K562 (cell line): ENCODE measurements at regions not wholly inside any gene's neighbourhood (a gene's known extent, or its start where the extent isn't known, plus 50 kb on each side); places are given as distances from the start of the nearest gene placed in this dataset.

ENCODE experiments used
- ATAC-seq: fragments of 200-7000 bp; cut with Tn5 transposase; 3 replicates; pipeline ENCODE4 v1.9.1; 2020; ENCODE audit warnings: moderate library complexity
- BruUV-seq: library from RNA; stranded (reverse); fragments of 400-500 nt; replicated peaks from 2 replicates; lab custom pipeline; 2021; lab: Mats Ljungman, UMichigan
- CTCF ChIA-PET: fragments of 300-600 bp; formaldehyde crosslinking; extraction: SDS; loops from one replicate; lab custom pipeline; 2021; ENCODE audit warnings: low intra/inter-chr PET ratio; lab: Yijun Ruan, JAX
- POLR2A ChIA-PET: fragments of 300-600, 350-650 bp; sonication (Branson Sonifier 250); formaldehyde crosslinking; extraction: SDS; loops from one replicate; lab custom pipeline; 2021; ENCODE audit warnings: antibody characterized with exemption, inconsistent platforms; lab: Yijun Ruan, JAX
- DNase-seq, 4 experiments: peaks; one replicate each; pipeline versions ENCODE4 v3.0.0 to v3.0.0-alpha.2; 2011 to 2018; ENCODE audit warnings: low spot score in 3 of 4, mixed read lengths in 3 of 4; ENCODE audit errors: extremely low read depth in 1 of 4
- FAIRE-seq: peaks from 2 replicates; lab custom pipeline; 2011; peaks lifted over from hg19 to GRCh38; lab: Jason Lieb, UNC
- H2AFZ ChIP-seq: 2 replicates; pipeline ENCODE4 v1.6.0; 2011; ENCODE audit warnings: low read depth, low read length, control low read depth, inconsistent platforms
- H3K27ac ChIP-seq: fragments of 200-600 bp; 3 replicates; pipeline ENCODE4 v1.8.0; 2011; ENCODE audit warnings: low read depth, mild to moderate bottlenecking, control low read depth, inconsistent platforms, low read length, moderate library complexity, mixed read lengths; ENCODE audit errors: extremely low read depth
- H3K27me3 ChIP-seq, 2 experiments: fragments of 300-600 bp in 1 of 2; 2 replicates in 1 of 2; 3 replicates in 1 of 2; pipeline versions ENCODE4 v1.6.0 to v1.8.0; 2011; ENCODE audit warnings: inconsistent platforms in 2 of 2, low read length in 2 of 2, mild to moderate bottlenecking in 1 of 2, mixed read lengths in 1 of 2, moderate library complexity in 1 of 2; ENCODE audit not compliant: control insufficient read depth in 2 of 2, insufficient read depth in 2 of 2
- H3K36me3 ChIP-seq: fragments of 300-600 bp; 3 replicates; pipeline ENCODE4 v1.8.0; 2011; ENCODE audit warnings: mild to moderate bottlenecking, low read length, inconsistent platforms; ENCODE audit not compliant: control insufficient read depth, insufficient read depth
- H3K4me1 ChIP-seq, 2 experiments: fragments of 200-600 bp in 1 of 2; replicated peaks in 1 of 2; 2 replicates in 1 of 2; 3 replicates in 1 of 2; pipeline versions ENCODE4 v1.5.1 to v1.8.0; 2011; ENCODE audit warnings: inconsistent platforms in 2 of 2, low read length in 2 of 2, mild to moderate bottlenecking in 1 of 2, mixed read lengths in 1 of 2, moderate library complexity in 1 of 2; ENCODE audit not compliant: control insufficient read depth in 2 of 2, insufficient read depth in 2 of 2
- H3K4me2 ChIP-seq: 2 replicates; pipeline ENCODE4 v1.6.1; 2011; ENCODE audit warnings: low read length, control low read depth, inconsistent platforms, mixed read lengths; ENCODE audit not compliant: insufficient read depth
- H3K4me3 ChIP-seq: fragments of 200-600 bp; sonication (generic), shearing (Covaris generic); 2 replicates; pipeline ENCODE4 v1.5.1; 2016; ENCODE audit warnings: control low read depth, inconsistent platforms
- H3K79me2 ChIP-seq: fragments of 200-600 bp; 3 replicates; pipeline ENCODE4 v1.8.0; 2011; ENCODE audit warnings: low read length, inconsistent platforms; ENCODE audit not compliant: control insufficient read depth, insufficient read depth
- H3K9ac ChIP-seq, 2 experiments: 2 replicates each; pipeline versions ENCODE4 v1.6.0 to v1.6.1; 2011; ENCODE audit warnings: low read depth in 2 of 2, low read length in 2 of 2, control low read depth in 1 of 2, inconsistent platforms in 1 of 2, mild to moderate bottlenecking in 1 of 2, mixed read lengths in 1 of 2; ENCODE audit not compliant: insufficient read depth in 1 of 2
- H3K9me1 ChIP-seq: one replicate; pipeline ENCODE4 v1.6.0; 2011; ENCODE audit warnings: inconsistent platforms, mild to moderate bottlenecking, low read length, moderate library complexity; ENCODE audit not compliant: control insufficient read depth, insufficient read depth
- H3K9me3 ChIP-seq: replicated peaks from 2 replicates; pipeline ENCODE4 v1.5.1; 2011; ENCODE audit warnings: low read depth, low read length, inconsistent platforms; ENCODE audit not compliant: control insufficient read depth, insufficient read depth
- H4K20me1 ChIP-seq: replicated peaks from 2 replicates; pipeline ENCODE4 v1.6.1; 2011; ENCODE audit warnings: low read length, inconsistent platforms, mixed read lengths; ENCODE audit not compliant: control insufficient read depth, insufficient read depth
- NFXL1 ChIP-seq: fragments of 450-650 bp; formaldehyde crosslinking; IDR thresholded peaks from 2 replicates; pipeline ENCODE4 v1.4.0; 2021; ENCODE audit warnings: mild to moderate bottlenecking
- RAD21 ChIP-seq, 2 experiments: fragments of 250-450 bp in 1 of 2; fragments of 450-650 bp in 1 of 2; sonication (Bioruptor Pico) in 1 of 2; formaldehyde crosslinking in 1 of 2; IDR thresholded peaks in 1 of 2; conservative IDR thresholded peaks in 1 of 2; 2 replicates each; pipeline versions ENCODE4 v1.4.0 to v1.8.0; 2020 to 2022; ENCODE audit warnings: mild to moderate bottlenecking in 2 of 2, moderate library complexity in 1 of 2
- RNF219 ChIP-seq: fragments of 250-450 bp; sonication (Bioruptor Pico); IDR thresholded peaks from 2 replicates; pipeline ENCODE4 v1.5.0; 2022; ENCODE audit warnings: mild to moderate bottlenecking
- SRSF7 ChIP-seq: fragments of 200-400 bp; formaldehyde crosslinking; optimal IDR thresholded peaks from 2 replicates; pipeline ENCODE3; 2017; ENCODE audit warnings: mild to moderate bottlenecking, low read depth, low read length
- TFAM ChIP-seq: fragments of 250-450 bp; sonication (Bioruptor Pico); conservative IDR thresholded peaks from 2 replicates; pipeline ENCODE4 v1.5.0; 2021; ENCODE audit warnings: mild to moderate bottlenecking, moderate library complexity
- ZNF175 ChIP-seq: fragments of 200-800 bp; sonication (Bioruptor generic); IDR thresholded peaks from 2 replicates; pipeline ENCODE4 v1.6.1; 2016; ENCODE audit warnings: low read depth, mild to moderate bottlenecking, missing genetic modification characterization, missing compliant biosample characterization
- WGBS: fragments of 100-300 bp; shearing (Covaris generic); methylation state at CpG from one replicate; pipeline ENCODE4 v1.1.6; 2016; ENCODE audit warnings: low coverage, mixed read lengths; ENCODE audit not compliant: insufficient coverage; ENCODE audit errors: missing lambda C conversion rate; 5-methylcytosine and 5-hydroxymethylcytosine counted together
- in situ Hi-C: fragments of 300-500 bp; cut with MboI; formaldehyde crosslinking; loops from 4 replicates; pipeline ENCODE4 v1.15.0; 2018; ENCODE audit warnings: inconsistent platforms, mixed read lengths
- intact Hi-C: fragments of 100-400 bp; cut with micrococcal nuclease; formaldehyde crosslinking; loops from 2 replicates; pipeline ENCODE4 v1.14.2; 2022
- TF ChIP-seq, protein P1 (sequence below): fragments of 250-450 bp; sonication (Bioruptor Pico); IDR thresholded peaks from 2 replicates; pipeline ENCODE4 v1.5.0; 2021; ENCODE audit warnings: mild to moderate bottlenecking, moderate library complexity

DNA sequence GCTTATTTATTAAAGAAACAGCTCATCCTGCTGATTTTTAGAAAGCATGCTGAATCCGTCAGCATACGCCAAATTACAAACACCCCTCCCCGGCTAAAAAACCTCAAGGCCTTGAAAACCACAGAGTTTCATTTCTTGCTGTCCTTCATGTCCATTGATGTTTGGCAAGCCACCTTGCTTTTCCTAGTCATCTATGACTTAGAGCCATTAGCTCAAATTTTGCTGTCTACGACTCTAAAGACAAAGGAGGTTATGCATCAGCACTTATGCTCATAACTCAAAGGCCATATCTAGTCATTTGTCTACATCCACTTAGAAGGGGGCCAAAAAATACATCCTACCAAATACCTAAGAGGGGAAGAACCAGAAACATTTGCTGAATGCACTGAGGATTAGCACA, 925.1 kb downstream of the PCDH7 start (continued):
- TF ChIP-seq, protein P1, sequence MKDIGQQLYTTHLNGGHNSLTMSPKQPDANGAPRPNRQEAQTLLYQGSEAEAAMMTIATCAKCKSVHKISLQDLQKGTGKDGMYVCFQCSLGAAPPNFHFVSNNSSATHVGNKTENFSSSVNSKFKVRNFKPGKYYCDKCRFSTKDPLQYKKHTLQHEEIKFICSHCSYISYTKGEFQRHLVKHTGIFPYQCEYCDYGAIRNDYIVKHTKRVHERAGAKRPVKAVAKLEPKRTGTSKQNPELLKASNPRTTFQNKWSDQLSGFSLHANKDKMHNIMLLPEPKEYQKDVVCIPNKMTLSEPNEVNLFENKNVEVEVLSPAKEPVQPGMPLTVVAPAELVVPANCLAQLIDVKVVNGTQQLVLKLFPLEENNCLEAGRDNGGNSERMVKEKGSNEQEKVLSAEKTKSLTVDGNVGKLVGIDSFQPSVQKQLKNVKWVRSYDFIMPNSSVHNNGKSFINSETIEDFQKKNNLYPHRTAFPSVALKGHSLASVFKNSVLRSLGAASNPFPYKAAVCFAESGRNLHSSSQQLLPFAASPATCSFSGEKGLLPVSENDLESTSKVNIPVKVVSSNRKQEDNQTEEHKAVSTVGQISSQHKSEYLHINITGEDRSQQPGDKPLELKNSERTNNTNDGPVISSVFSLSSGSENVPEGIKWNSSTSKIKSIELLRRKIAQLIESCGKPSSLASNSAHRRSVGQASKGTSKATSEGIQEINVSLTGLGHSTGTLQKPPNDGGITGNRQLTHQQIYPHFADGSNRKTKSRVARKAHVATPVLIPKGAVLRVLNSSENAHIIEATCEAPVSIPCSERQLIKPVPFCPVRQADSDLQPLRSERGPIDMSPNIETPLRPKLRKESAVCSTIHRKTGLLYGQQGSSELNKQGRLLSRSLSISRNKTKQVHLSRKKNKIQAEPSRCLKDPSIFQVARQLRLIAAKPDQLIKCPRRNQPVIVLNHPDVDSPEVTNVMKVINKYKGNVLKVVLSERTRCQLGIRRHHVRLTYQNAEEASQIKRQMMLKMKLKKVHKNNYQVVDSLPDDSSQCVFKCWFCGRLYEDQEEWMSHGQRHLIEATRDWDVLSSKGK (CRISPR knock-in tag) = no peak
- TF ChIP-seq RAD21 (CRISPR knock-in tag; conservative IDR thresholded peaks at IDR 0.05 in 1 of 2, IDR thresholded peaks at IDR 0.05 in 1 of 2) (no peak), ZNF175 (no peak)

DNA sequence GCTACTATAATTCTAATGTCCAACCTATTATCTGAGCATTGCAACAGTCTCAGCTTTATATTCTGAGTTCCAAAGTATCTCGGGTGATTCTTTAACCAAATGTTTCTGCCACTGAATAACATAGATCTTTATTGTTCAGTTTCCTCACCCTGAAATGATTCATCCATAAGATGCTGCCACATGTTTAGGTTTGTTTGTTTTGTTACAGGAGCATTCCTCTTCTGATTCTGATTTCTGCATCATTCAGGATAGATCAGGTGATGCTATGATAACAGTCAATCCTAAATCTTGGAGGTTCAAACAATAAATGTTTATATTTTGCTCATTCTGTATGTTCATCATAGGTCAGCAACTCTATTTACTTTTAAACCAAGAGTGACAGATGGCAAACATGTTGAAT, 927.6 kb downstream of the PCDH7 start:
- H4K20me1 ChIP-seq = no peaks in the 10 kb centered on the region
- no peak overlapping the region for H2AFZ ChIP-seq
- FAIRE-seq (no peak), DNase-seq (no peak), ATAC-seq (no peak)
- no peaks in the 10 kb centered on the region for H3K36me3 ChIP-seq
- intact Hi-C loops (no loop called here), in situ Hi-C loops (no loop called here)
- H3K4me3 ChIP-seq = no peak overlapping the region
- H3K27ac ChIP-seq = no peak overlapping the region
- no TSS peak for BruUV-seq
- H3K79me2 ChIP-seq = no peaks in the 10 kb centered on the region
- no peak overlapping the region for H3K4me2 ChIP-seq
- ChIA-PET CTCF (no interaction called here), POLR2A (no interaction called here)
- TF ChIP-seq SRSF7 (no peak), RNF219 (CRISPR knock-in tag) (no peak), TFAM (CRISPR knock-in tag) (no peak), NFXL1 (CRISPR knock-in tag) (no peak)
- WGBS = 0% methylated on average over 1 of the region's 1 CpG
- no peaks in the 10 kb centered on the region for H3K4me1 ChIP-seq
- no peaks in the 10 kb centered on the region for H3K27me3 ChIP-seq
- no peaks in the 10 kb centered on the region for H3K9me1 ChIP-seq
- H3K9me3 ChIP-seq = no peaks in the 10 kb centered on the region
- H3K9ac ChIP-seq = no peak overlapping the region
